Neural cell (in vitro differentiated cells): ENCODE measurements at regions not wholly inside any gene's neighbourhood (a gene's known extent, or its start where the extent isn't known, plus 50 kb on each side); places are given as distances from the start of the nearest gene placed in this dataset.

Experiments used
- EZH2 ChIP-seq: fragments of 200-600, 300-800 bp; shearing (Covaris generic), sonication (generic); IDR thresholded peaks from 2 replicates; pipeline ENCODE4 v1.6.1; 2014; ENCODE audit warnings: antibody characterized with exemption, low read length, borderline replicate concordance, mild to moderate bottlenecking; ENCODE audit not compliant: insufficient read depth, poor library complexity, severe bottlenecking
- TF ChIP-seq, protein P1 (sequence below): fragments of 450-650 bp; IDR thresholded peaks from 2 replicates; pipeline ENCODE4 v1.5.1; 2014; ENCODE audit warnings: antibody characterized with exemption, mild to moderate bottlenecking, moderate library complexity; ENCODE audit not compliant: poor library complexity, severe bottlenecking
- TF ChIP-seq, protein P2 (sequence below): IDR thresholded peaks from 2 replicates; pipeline ENCODE4 v1.6.1; 2012; ENCODE audit warnings: borderline replicate concordance

GRCh38 chr4:64670647-64671046, 261.4 kb upstream of the TECRL start:
- no peak for TF ChIP-seq EZH2
- TF ChIP-seq, protein P1, sequence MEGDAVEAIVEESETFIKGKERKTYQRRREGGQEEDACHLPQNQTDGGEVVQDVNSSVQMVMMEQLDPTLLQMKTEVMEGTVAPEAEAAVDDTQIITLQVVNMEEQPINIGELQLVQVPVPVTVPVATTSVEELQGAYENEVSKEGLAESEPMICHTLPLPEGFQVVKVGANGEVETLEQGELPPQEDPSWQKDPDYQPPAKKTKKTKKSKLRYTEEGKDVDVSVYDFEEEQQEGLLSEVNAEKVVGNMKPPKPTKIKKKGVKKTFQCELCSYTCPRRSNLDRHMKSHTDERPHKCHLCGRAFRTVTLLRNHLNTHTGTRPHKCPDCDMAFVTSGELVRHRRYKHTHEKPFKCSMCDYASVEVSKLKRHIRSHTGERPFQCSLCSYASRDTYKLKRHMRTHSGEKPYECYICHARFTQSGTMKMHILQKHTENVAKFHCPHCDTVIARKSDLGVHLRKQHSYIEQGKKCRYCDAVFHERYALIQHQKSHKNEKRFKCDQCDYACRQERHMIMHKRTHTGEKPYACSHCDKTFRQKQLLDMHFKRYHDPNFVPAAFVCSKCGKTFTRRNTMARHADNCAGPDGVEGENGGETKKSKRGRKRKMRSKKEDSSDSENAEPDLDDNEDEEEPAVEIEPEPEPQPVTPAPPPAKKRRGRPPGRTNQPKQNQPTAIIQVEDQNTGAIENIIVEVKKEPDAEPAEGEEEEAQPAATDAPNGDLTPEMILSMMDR = no peak
- TF ChIP-seq, protein P2, sequence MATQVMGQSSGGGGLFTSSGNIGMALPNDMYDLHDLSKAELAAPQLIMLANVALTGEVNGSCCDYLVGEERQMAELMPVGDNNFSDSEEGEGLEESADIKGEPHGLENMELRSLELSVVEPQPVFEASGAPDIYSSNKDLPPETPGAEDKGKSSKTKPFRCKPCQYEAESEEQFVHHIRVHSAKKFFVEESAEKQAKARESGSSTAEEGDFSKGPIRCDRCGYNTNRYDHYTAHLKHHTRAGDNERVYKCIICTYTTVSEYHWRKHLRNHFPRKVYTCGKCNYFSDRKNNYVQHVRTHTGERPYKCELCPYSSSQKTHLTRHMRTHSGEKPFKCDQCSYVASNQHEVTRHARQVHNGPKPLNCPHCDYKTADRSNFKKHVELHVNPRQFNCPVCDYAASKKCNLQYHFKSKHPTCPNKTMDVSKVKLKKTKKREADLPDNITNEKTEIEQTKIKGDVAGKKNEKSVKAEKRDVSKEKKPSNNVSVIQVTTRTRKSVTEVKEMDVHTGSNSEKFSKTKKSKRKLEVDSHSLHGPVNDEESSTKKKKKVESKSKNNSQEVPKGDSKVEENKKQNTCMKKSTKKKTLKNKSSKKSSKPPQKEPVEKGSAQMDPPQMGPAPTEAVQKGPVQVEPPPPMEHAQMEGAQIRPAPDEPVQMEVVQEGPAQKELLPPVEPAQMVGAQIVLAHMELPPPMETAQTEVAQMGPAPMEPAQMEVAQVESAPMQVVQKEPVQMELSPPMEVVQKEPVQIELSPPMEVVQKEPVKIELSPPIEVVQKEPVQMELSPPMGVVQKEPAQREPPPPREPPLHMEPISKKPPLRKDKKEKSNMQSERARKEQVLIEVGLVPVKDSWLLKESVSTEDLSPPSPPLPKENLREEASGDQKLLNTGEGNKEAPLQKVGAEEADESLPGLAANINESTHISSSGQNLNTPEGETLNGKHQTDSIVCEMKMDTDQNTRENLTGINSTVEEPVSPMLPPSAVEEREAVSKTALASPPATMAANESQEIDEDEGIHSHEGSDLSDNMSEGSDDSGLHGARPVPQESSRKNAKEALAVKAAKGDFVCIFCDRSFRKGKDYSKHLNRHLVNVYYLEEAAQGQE = no peak
